ENCODE measurements at regions not wholly inside any gene's neighbourhood (a gene's known extent, or its start where the extent isn't known, plus 50 kb on each side); places are given as distances from the start of the nearest gene placed in this dataset.

DNA sequence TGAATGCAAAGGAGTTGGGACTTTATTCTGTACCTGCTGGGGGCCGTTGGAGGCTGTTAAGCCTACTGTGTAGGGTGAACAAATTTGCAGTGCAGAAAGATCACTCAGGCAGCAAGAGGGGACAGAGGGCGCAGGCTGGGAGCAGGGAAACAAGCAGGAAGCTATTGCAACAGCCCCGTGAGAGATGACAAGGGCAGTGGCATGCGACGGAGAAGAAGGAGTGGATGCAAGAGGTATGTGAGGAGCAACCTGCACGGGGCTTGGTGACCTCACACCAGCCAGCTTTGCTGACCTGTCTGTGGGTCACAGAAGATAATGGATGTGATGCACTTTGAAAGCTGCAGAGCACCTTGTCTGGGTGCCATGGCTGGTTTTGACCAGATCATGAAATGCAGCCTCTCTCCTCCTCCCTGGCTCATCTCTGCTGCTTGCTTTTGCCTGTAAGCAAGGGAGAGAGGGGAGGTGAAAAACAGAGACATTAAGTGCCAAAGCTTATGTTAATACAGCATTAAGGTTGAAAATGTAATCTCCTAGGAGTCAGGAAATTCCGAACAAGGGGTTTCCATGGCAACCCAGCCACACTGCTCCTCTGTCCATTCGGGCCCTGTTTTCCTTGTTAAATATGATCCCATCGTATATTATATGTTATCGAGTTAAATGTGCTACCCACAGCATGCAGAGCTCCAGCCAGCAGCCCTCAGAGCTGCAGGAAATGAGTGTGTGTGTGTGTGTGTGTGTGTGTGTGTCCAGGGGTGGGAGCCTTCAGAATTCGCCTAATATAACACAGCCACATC, 314.3 kb upstream of the ZMIZ1 start:
- TF ChIP-seq EZH2 (IDR thresholded peaks at IDR 0.05) (no peak), POLR2AphosphoS5 (IDR thresholded peaks at IDR 0.05; ENCODE audit: borderline replicate concordance, low read depth, low read length) (no peak)

Measured in SK-N-MC (cell line).